Type B pancreatic cell (in vitro differentiated cells): ENCODE measurements at regions not wholly inside any gene's neighbourhood (a gene's known extent, or its start where the extent isn't known, plus 50 kb on each side); places are given as distances from the start of the nearest gene placed in this dataset.

Experiments
- DNase-seq: peaks from one replicate; pipeline ENCODE4 v3.0.0; 2021; ENCODE audit warnings: mixed read lengths; ENCODE audit not compliant: unreplicated experiment; ENCODE audit errors: extremely low spot score
- H3K27ac Mint-ChIP-seq: 2 replicates; pipeline ENCODE4 v1.8.0; 2021; ENCODE audit warnings: mild to moderate bottlenecking, mixed read lengths
- H3K27me3 Mint-ChIP-seq: 2 replicates; pipeline ENCODE4 v1.8.0; 2021; ENCODE audit warnings: mixed read lengths
- H3K36me3 Mint-ChIP-seq: 2 replicates; pipeline ENCODE4 v1.8.0; 2021; ENCODE audit warnings: mixed read lengths
- H3K4me1 Mint-ChIP-seq: one replicate; pipeline ENCODE4 v1.8.0; 2021; ENCODE audit warnings: mixed read lengths; ENCODE audit not compliant: unreplicated experiment
- H3K4me3 Mint-ChIP-seq: 2 replicates; pipeline ENCODE4 v1.8.0; 2021; ENCODE audit warnings: mild to moderate bottlenecking, mixed read lengths
- H3K9me3 Mint-ChIP-seq: 2 replicates; pipeline ENCODE4 v1.8.0; 2021; ENCODE audit warnings: mixed read lengths
- CTCF ChIP-seq: fragments of 200-600 bp; sonication (generic); conservative IDR thresholded peaks from 2 replicates; pipeline ENCODE4 v1.5.0; 2021; ENCODE audit warnings: antibody characterized with exemption, mild to moderate bottlenecking

- Mint-ChIP-seq H3K27ac (no peak overlapping the region), H3K4me3 (no peak overlapping the region), H3K27me3 (no peaks in the 10 kb centered on the region), H3K36me3 (no peaks in the 10 kb centered on the region), H3K9me3 (no peaks in the 10 kb centered on the region), H3K4me1 (peaks cover 5% of the 10 kb centered on the region)
- no peak for DNase-seq
- no peak for TF ChIP-seq CTCF
Measured at GRCh38 chr18:61194726-61195125, 138.5 kb upstream of the CDH20 start.

GRCh38 chr18:61196750-61197149 lies 136.5 kb upstream of the CDH20 start:
- H3K27ac Mint-ChIP-seq = no peak overlapping the region
- no peak for DNase-seq
- no peaks in the 10 kb centered on the region for H3K27me3 Mint-ChIP-seq
- no peaks in the 10 kb centered on the region for H3K4me1 Mint-ChIP-seq
- no peak for TF ChIP-seq CTCF
- no peaks in the 10 kb centered on the region for H3K9me3 Mint-ChIP-seq
- no peaks in the 10 kb centered on the region for H3K36me3 Mint-ChIP-seq
- no peak overlapping the region for H3K4me3 Mint-ChIP-seq

GRCh38 chr18:61198486-61198885 lies 134.7 kb upstream of the CDH20 start:
- H3K27me3 Mint-ChIP-seq = no peaks in the 10 kb centered on the region
- no peak for TF ChIP-seq CTCF
- H3K4me1 Mint-ChIP-seq = no peaks in the 10 kb centered on the region
- no peaks in the 10 kb centered on the region for H3K9me3 Mint-ChIP-seq
- DNase-seq = no peak
- no peaks in the 10 kb centered on the region for H3K36me3 Mint-ChIP-seq
- no peak overlapping the region for H3K27ac Mint-ChIP-seq
- H3K4me3 Mint-ChIP-seq = no peak overlapping the region

GRCh38 chr18:61199171-61199848 lies 133.9 kb upstream of the CDH20 start:
- no peak for TF ChIP-seq CTCF
- no peak overlapping the region for H3K4me3 Mint-ChIP-seq
- no peak for DNase-seq
- no peak overlapping the region for H3K27ac Mint-ChIP-seq
- no peaks in the 10 kb centered on the region for H3K27me3 Mint-ChIP-seq
- H3K36me3 Mint-ChIP-seq = no peaks in the 10 kb centered on the region
- H3K4me1 Mint-ChIP-seq = no peaks in the 10 kb centered on the region
- H3K9me3 Mint-ChIP-seq = no peaks in the 10 kb centered on the region

GRCh38 chr18:61201511-61201910 lies 131.7 kb upstream of the CDH20 start:
- no peaks in the 10 kb centered on the region for H3K9me3 Mint-ChIP-seq
- H3K4me1 Mint-ChIP-seq = no peaks in the 10 kb centered on the region
- DNase-seq = no peak
- no peak overlapping the region for H3K27ac Mint-ChIP-seq
- no peaks in the 10 kb centered on the region for H3K27me3 Mint-ChIP-seq
- TF ChIP-seq CTCF = no peak
- no peak overlapping the region for H3K4me3 Mint-ChIP-seq
- no peaks in the 10 kb centered on the region for H3K36me3 Mint-ChIP-seq

- H3K27ac Mint-ChIP-seq = no peak overlapping the region
- no peaks in the 10 kb centered on the region for H3K9me3 Mint-ChIP-seq
- no peaks in the 10 kb centered on the region for H3K36me3 Mint-ChIP-seq
- H3K4me3 Mint-ChIP-seq = no peak overlapping the region
- TF ChIP-seq CTCF = no peak
- no peak for DNase-seq
- no peaks in the 10 kb centered on the region for H3K4me1 Mint-ChIP-seq
- H3K27me3 Mint-ChIP-seq = no peaks in the 10 kb centered on the region
Measured at GRCh38 chr18:61203151-61203550, 130.1 kb upstream of the CDH20 start.
